Erythroblast (primary cell): ENCODE measurements at regions not wholly inside any gene's neighbourhood (a gene's known extent, or its start where the extent isn't known, plus 50 kb on each side); places are given as distances from the start of the nearest gene placed in this dataset.

Source experiments
- GATA1 ChIP-seq: IDR thresholded peaks from 2 replicates; pipeline ENCODE4 v1.6.1; 2011; ENCODE audit warnings: low read depth, mild to moderate bottlenecking, control low read depth, low read length, moderate library complexity
- POLR2A ChIP-seq: IDR thresholded peaks from 2 replicates; pipeline ENCODE4 v1.6.1; 2011; ENCODE audit warnings: mild to moderate bottlenecking, low read length

- no peak for TF ChIP-seq POLR2A
- TF ChIP-seq GATA1 = no peak
Measured at GRCh38 chr16:86117756-86118155, 218.8 kb downstream of the IRF8 start.
